Medulla oblongata (tissue), 1 donor: ENCODE measurements at regions not wholly inside any gene's neighbourhood (a gene's known extent, or its start where the extent isn't known, plus 50 kb on each side); places are given as distances from the start of the nearest gene placed in this dataset.
"Not testable (repeated sequence)": the region's sequence is repeated elsewhere in the genome, so short reads cannot be mapped to it uniquely, and the experiment has no call there.

Source experiments
- DNase-seq: peaks from one replicate; pipeline ENCODE4 v3.0.0-alpha.2; 2015; ENCODE audit errors: extremely low spot score

DNA sequence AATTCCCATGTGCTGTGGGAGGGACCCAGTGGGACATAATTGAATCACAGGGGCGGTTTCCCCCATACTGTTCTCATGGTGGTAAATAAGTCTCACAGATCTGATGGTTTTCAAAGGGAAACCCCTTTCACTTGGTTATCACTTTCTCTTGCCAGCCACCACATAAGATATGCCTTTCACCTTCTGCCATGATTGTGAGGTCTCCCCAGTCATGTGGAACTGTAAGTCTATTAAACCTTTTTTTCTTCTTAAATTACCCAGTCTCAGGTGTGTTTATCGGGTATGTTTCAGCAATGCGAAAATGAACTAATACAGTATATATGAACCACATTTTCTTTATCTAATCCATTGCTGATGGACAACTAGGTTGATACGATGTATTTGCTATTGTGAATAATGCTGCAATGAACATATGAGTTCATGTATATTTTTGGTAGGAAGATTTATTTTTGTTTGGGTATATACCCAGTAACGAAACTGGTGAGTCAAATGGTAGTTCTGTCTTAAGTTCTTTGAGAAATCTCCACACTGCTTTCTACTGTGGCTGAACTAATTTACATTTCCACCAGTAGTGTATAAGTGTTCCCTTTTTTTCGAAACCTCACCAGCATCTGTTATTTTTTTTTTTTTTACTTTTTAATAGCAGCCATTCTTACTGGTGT lies 70.0 kb upstream of the HGF start:
- DNase-seq: no peak

- no peak for DNase-seq
Measured at GRCh38 chr7:81833401-81833800, 63.6 kb upstream of the HGF start.

DNA sequence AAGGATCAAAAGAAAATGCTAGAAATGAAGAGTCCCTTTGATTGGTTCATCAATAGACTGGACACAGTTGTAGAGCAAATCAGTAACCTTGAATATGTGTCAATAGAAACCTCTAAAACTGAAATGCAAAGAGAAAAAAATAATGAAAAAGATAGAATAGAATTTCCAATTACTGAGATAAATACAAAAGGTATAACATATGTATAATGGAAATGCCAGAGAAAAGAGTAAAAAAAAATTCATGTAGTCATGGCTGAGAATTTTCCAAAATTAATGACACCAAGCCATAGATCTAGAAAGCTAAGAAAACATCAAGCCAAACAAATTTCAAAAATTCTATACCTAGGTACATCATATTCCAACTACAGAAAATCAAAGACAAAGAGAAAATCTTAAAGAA lies 62.0 kb upstream of the HGF start:
- DNase-seq: no peak

- not testable (repeated sequence) for DNase-seq
Measured at GRCh38 chr7:81829511-81829910, 59.7 kb upstream of the HGF start.

GRCh38 chr7:81822811-81823210 lies 53.0 kb upstream of the HGF start:
- DNase-seq: no peak

GRCh38 chr7:81819861-81820260 lies 50.0 kb upstream of the HGF start:
- no peak for DNase-seq
